ENCODE measurements at regions not wholly inside any gene's neighbourhood (a gene's known extent, or its start where the extent isn't known, plus 50 kb on each side); places are given as distances from the start of the nearest gene placed in this dataset.

GRCh38 chr2:104936527-104936926, 82.6 kb downstream of the POU3F3 start:
- no peak overlapping the region for H3K27ac Mint-ChIP-seq
- no peak for DNase-seq (ENCODE audit: low spot score, unreplicated experiment)
- TF ChIP-seq CTCF (IDR thresholded peaks at IDR 0.05; ENCODE audit: unreplicated experiment): no peak
- H3K9me3 Mint-ChIP-seq (ENCODE audit: low read depth): no peaks in the 10 kb centered on the region
- no peaks in the 10 kb centered on the region for H3K36me3 Mint-ChIP-seq (ENCODE audit: insufficient read depth)
- H3K27me3 Mint-ChIP-seq: peaks cover 9% of the 10 kb centered on the region
- no peak overlapping the region for H3K4me3 Mint-ChIP-seq (ENCODE audit: low read depth)
- H3K4me1 Mint-ChIP-seq (ENCODE audit: low read depth): peaks cover 12% of the 10 kb centered on the region

GRCh38 chr2:104938231-104938941, 84.5 kb downstream of the POU3F3 start:
- Mint-ChIP-seq H3K36me3 (ENCODE audit: insufficient read depth) (no peaks in the 10 kb centered on the region), H3K27ac (no peak overlapping the region), H3K27me3 (peaks cover 6% of the 10 kb centered on the region), H3K4me3 (ENCODE audit: low read depth) (no peak overlapping the region), H3K4me1 (ENCODE audit: low read depth) (peaks cover 16% of the 10 kb centered on the region), H3K9me3 (ENCODE audit: low read depth) (no peaks in the 10 kb centered on the region)
- no peak for DNase-seq (ENCODE audit: low spot score, unreplicated experiment)
- no peak for TF ChIP-seq CTCF (IDR thresholded peaks at IDR 0.05; ENCODE audit: unreplicated experiment)

GRCh38 chr2:104939570-104940217, 85.8 kb downstream of the POU3F3 start:
- Mint-ChIP-seq H3K9me3 (ENCODE audit: low read depth) (no peaks in the 10 kb centered on the region), H3K27me3 (peaks cover 6% of the 10 kb centered on the region), H3K36me3 (ENCODE audit: insufficient read depth) (no peaks in the 10 kb centered on the region), H3K4me3 (ENCODE audit: low read depth) (peak overlapping the region; percentile 24), H3K4me1 (ENCODE audit: low read depth) (peaks cover 24% of the 10 kb centered on the region), H3K27ac (no peak overlapping the region)
- TF ChIP-seq CTCF (IDR thresholded peaks at IDR 0.05; ENCODE audit: unreplicated experiment): no peak
- no peak for DNase-seq (ENCODE audit: low spot score, unreplicated experiment)

- Mint-ChIP-seq H3K9me3 (ENCODE audit: low read depth) (no peaks in the 10 kb centered on the region), H3K27me3 (peaks cover 2% of the 10 kb centered on the region), H3K4me1 (ENCODE audit: low read depth) (peaks cover 21% of the 10 kb centered on the region), H3K4me3 (ENCODE audit: low read depth) (no peak overlapping the region), H3K36me3 (ENCODE audit: insufficient read depth) (no peaks in the 10 kb centered on the region), H3K27ac (no peak overlapping the region)
- peak; percentile 78 for TF ChIP-seq CTCF (IDR thresholded peaks at IDR 0.05; ENCODE audit: unreplicated experiment)
- DNase-seq (ENCODE audit: low spot score, unreplicated experiment): no peak
Observed at GRCh38 chr2:104944495-104944894, 90.6 kb downstream of the POU3F3 start.

- Mint-ChIP-seq H3K36me3 (ENCODE audit: insufficient read depth) (no peaks in the 10 kb centered on the region), H3K4me3 (ENCODE audit: low read depth) (no peak overlapping the region), H3K27ac (no peak overlapping the region), H3K27me3 (peaks cover 2% of the 10 kb centered on the region), H3K4me1 (ENCODE audit: low read depth) (peaks cover 17% of the 10 kb centered on the region), H3K9me3 (ENCODE audit: low read depth) (no peaks in the 10 kb centered on the region)
- no peak for TF ChIP-seq CTCF (IDR thresholded peaks at IDR 0.05; ENCODE audit: unreplicated experiment)
- DNase-seq (ENCODE audit: low spot score, unreplicated experiment): no peak
Observed at GRCh38 chr2:104945121-104945520, 91.2 kb downstream of the POU3F3 start.

All from progenitor cell of endocrine pancreas (in vitro differentiated cells).